Tibial artery (tissue), 4 donors: ENCODE measurements at regions not wholly inside any gene's neighbourhood (a gene's known extent, or its start where the extent isn't known, plus 50 kb on each side); places are given as distances from the start of the nearest gene placed in this dataset.

ENCODE experiments used
- DNase-seq, 2 donors: peaks; one replicate each; pipeline ENCODE4 v3.0.0-alpha.2; 2019
- H3K27ac ChIP-seq, 2 donors: fragments of 200-600 bp; sonication (generic) in 1 of 2; 1 replicate in 1 of 2; 2 replicates in 1 of 2; pipeline ENCODE4 v1.5.1; 2018 to 2019; ENCODE audit warnings: mild to moderate bottlenecking in 1 of 2
- H3K27me3 ChIP-seq, 2 donors: fragments of 200-600 bp; sonication (generic) in 1 of 2; one replicate each; pipeline versions ENCODE4 v1.5.1 to v1.6.0; 2016 to 2019
- H3K36me3 ChIP-seq, 3 donors: fragments of 200-600 bp; sonication (generic) in 2 of 3; one replicate each; pipeline ENCODE4 v1.5.1; 2016 to 2019; ENCODE audit warnings: mild to moderate bottlenecking in 2 of 3
- H3K4me1 ChIP-seq, 4 donors: fragments of 200-600 bp; sonication (generic) in 2 of 4; 1 replicate in 3 of 4; 2 replicates in 1 of 4; pipeline ENCODE4 v1.5.1; 2016 to 2019
- H3K4me3 ChIP-seq, 2 donors: fragments of 200-600 bp; sonication (generic) in 1 of 2; 1 replicate in 1 of 2; 2 replicates in 1 of 2; pipeline ENCODE4 v1.5.1; 2018 to 2019; ENCODE audit warnings: mild to moderate bottlenecking in 2 of 2
- H3K9me3 ChIP-seq, 3 donors: fragments of 200-600 bp; sonication (generic) in 1 of 3; one replicate each; pipeline ENCODE4 v1.5.1; 2016 to 2019
- CTCF ChIP-seq, 2 experiments: fragments of 200-600 bp in 1 of 2; fragments of 450-650 bp in 1 of 2; IDR thresholded peaks; one replicate each; pipeline ENCODE4 v1.5.1; 2017 to 2019; ENCODE audit warnings: antibody characterized with exemption in 2 of 2, mild to moderate bottlenecking in 1 of 2, moderate library complexity in 1 of 2
- intact Hi-C: fragments of 100-400 bp; cut with DNase I; formaldehyde crosslinking; loops from one replicate; pipeline ENCODE4 v1.15.0; 2023; ENCODE audit warnings: low total_unique reads

- DNase-seq, result no peak
These were observed 1441.6 kb downstream of the SUCLG1 start for GRCh38 chr2:83017366-83018090.

DNA sequence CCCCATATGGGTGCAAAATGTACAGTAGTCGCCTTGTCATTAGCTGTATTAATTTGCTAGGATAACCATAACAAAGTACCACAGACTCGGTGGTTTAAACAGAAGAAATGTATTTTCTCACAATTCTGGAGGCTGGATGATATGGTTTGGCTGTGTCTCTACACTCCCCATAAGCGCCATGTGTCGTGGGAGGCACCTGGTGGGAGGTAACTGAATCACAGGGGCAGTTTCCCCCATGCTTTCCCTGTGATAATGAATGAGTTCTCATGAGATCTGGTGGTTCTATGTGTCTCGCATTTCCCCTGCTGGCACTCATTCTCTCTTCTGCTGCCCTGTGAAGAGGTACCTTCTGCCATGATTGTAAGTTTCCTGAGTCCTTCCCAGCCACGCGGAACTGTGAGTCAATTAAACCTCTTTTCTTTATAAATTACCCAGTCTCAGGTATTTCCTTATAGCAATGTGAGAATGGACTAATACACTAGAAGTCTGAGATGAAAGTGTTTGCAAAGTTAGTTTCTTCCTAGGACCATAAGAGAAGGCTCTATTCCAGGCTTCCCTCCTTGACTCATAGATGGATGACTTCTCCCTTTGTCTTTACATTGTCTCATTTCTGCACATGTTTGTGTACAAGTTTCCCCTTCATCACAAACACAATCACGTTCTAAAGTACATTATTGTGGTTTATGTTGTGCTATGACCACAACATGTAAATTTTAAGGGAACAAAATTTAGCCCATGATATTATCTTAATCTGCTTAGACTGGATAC, 1442.6 kb downstream of the SUCLG1 start:
- no peaks in the 10 kb centered on the region for H3K9me3 ChIP-seq
- H3K27me3 ChIP-seq, result no peaks in the 10 kb centered on the region
- no peak for DNase-seq
- no peak for TF ChIP-seq CTCF (IDR thresholded peaks at IDR 0.05)
- H3K27ac ChIP-seq, result no peak overlapping the region
- no peak overlapping the region for H3K4me3 ChIP-seq
- intact Hi-C loops, result no loop called here
- no peaks in the 10 kb centered on the region for H3K36me3 ChIP-seq
- H3K4me1 ChIP-seq, result no peaks in the 10 kb centered on the region

More at GRCh38 chr2:83017366-83018090, 1441.6 kb downstream of the SUCLG1 start:
- TF ChIP-seq CTCF (IDR thresholded peaks at IDR 0.05), result no peak
- Histone ChIP-seq H3K27me3 (no peaks in the 10 kb centered on the region), H3K27ac (no peak overlapping the region), H3K4me3 (no peak overlapping the region), H3K9me3 (no peaks in the 10 kb centered on the region), H3K36me3 (no peaks in the 10 kb centered on the region), H3K4me1 (no peaks in the 10 kb centered on the region)
- intact Hi-C loops, result no loop called here

DNA sequence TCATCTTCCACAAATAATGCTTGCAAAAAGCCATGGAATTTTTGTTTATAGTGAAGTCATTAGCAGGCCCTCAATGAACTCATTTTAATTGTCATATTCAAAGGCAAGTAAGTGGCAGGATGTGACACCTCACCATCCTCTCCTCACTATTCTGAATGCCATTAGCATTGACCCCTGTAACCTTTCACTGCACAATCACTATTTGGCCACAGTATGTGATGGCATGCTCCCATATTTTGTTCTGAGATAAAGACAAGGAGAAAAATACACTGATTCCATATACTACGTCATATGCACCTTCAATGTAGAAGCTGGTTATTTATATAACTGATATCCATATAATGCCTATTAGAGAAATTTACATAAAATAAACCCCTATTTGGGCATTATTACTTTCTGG, 1443.2 kb downstream of the SUCLG1 start:
- Histone ChIP-seq H3K4me1 (no peaks in the 10 kb centered on the region), H3K36me3 (no peaks in the 10 kb centered on the region), H3K4me3 (no peak overlapping the region), H3K27ac (no peak overlapping the region), H3K9me3 (no peaks in the 10 kb centered on the region), H3K27me3 (no peaks in the 10 kb centered on the region)
- no peak for TF ChIP-seq CTCF (IDR thresholded peaks at IDR 0.05)
- intact Hi-C loops, result no loop called here
- DNase-seq, result no peak

DNA sequence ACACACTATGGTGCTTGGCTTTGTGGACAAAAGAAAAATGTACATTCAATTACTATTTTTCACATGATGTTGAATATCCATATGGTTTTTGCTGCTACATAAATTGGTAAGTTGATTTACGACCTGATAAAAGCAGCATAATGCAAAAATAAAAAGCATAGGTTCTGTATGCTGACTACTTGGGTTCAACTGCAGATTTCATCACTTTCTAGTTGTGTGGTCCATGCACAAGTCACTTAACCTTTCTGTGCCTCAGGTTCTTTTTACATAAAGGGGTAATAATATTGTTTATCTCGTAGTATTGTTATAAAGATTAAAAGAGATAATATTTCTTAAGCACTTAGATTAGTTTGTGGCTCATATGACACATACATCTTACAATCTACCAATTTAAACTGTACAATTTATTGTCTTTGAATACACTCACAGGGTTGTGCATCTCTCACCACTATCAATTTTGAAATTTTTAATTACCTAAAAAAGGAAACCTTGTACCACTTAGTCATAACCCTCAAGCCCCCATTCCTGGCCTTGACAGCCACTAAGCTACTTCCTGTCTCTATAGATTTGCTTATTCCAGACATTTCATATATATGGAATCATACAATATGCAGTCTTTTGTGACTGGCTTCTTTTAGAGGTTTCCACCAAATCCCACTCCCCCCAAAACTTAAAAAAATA, 1443.9 kb downstream of the SUCLG1 start:
- intact Hi-C loops, result no loop called here
- Histone ChIP-seq H3K27ac (no peak overlapping the region), H3K36me3 (no peaks in the 10 kb centered on the region), H3K4me1 (no peaks in the 10 kb centered on the region), H3K27me3 (no peaks in the 10 kb centered on the region), H3K9me3 (no peaks in the 10 kb centered on the region), H3K4me3 (no peak overlapping the region)
- DNase-seq, result no peak
- TF ChIP-seq CTCF (IDR thresholded peaks at IDR 0.05), result no peak

GRCh38 chr2:83014462-83014861, 1444.6 kb downstream of the SUCLG1 start:
- H3K36me3 ChIP-seq, result no peaks in the 10 kb centered on the region
- TF ChIP-seq CTCF (IDR thresholded peaks at IDR 0.05), result no peak
- intact Hi-C loops, result no loop called here
- H3K9me3 ChIP-seq, result no peaks in the 10 kb centered on the region
- H3K4me3 ChIP-seq, result no peak overlapping the region
- H3K4me1 ChIP-seq, result no peaks in the 10 kb centered on the region
- no peaks in the 10 kb centered on the region for H3K27me3 ChIP-seq
- no peak overlapping the region for H3K27ac ChIP-seq
- DNase-seq, result no peak
